Peyer's patch (tissue), 4 donors: ENCODE measurements at regions not wholly inside any gene's neighbourhood (a gene's known extent, or its start where the extent isn't known, plus 50 kb on each side); places are given as distances from the start of the nearest gene placed in this dataset.
A peak's percentile ranks its signal among the peaks of the same experiment; 100 is the strongest.
"Not testable (repeated sequence)": the region's sequence is repeated elsewhere in the genome, so short reads cannot be mapped to it uniquely, and the experiment has no call there.

Experiments used
- DNase-seq, 3 donors: peaks; one replicate each; pipeline ENCODE4 v3.0.0-alpha.2; 2017 to 2019
- H3K27ac ChIP-seq, 4 donors: fragments of 200-600 bp; sonication (generic); one replicate each; pipeline ENCODE4 v1.5.1; 2016 to 2019
- H3K27me3 ChIP-seq, 2 donors: fragments of 200-600 bp; sonication (generic); one replicate each; pipeline ENCODE4 v1.5.1; 2019
- H3K36me3 ChIP-seq, 3 donors: fragments of 200-600 bp; sonication (generic); one replicate each; pipeline ENCODE4 v1.5.1; 2016 to 2019
- H3K4me1 ChIP-seq, 4 donors: fragments of 200-600 bp; sonication (generic); one replicate each; pipeline ENCODE4 v1.5.1; 2016 to 2019
- H3K4me3 ChIP-seq, 4 donors: fragments of 200-600 bp; sonication (generic); 1 replicate in 3 of 4; 2 replicates in 1 of 4; pipeline ENCODE4 v1.5.1; 2016 to 2019; ENCODE audit warnings: mild to moderate bottlenecking in 1 of 4
- H3K9me3 ChIP-seq, 4 donors: fragments of 200-600 bp; sonication (generic); one replicate each; pipeline ENCODE4 v1.5.1; 2016 to 2019; ENCODE audit warnings: mild to moderate bottlenecking in 1 of 4
- CTCF ChIP-seq, 6 experiments: fragments of 450-650 bp in 4 of 6; fragments of 200-600 bp in 2 of 6; sonication (generic) in 1 of 6; IDR thresholded peaks; one replicate each; pipeline ENCODE4 v1.5.1; 2017 to 2019; ENCODE audit warnings: antibody characterized with exemption in 6 of 6, mild to moderate bottlenecking in 3 of 6, moderate library complexity in 1 of 6
- POLR2A ChIP-seq, 2 donors: fragments of 450-650 bp; IDR thresholded peaks; one replicate each; pipeline ENCODE4 v1.5.1; 2017; ENCODE audit warnings: antibody characterized with exemption in 2 of 2, mild to moderate bottlenecking in 2 of 2, moderate library complexity in 2 of 2

GRCh38 chr18:961644-962355 lies 57.1 kb downstream of the ADCYAP1 start:
- Histone ChIP-seq H3K4me3 (peak overlapping the region in 1 of 4 donors; percentile 15), H3K9me3 (no peaks in the 10 kb centered on the region), H3K27me3 (no peaks in the 10 kb centered on the region), H3K4me1 (no peaks in the 10 kb centered on the region), H3K36me3 (no peaks in the 10 kb centered on the region), H3K27ac (no peak overlapping the region)
- peak; percentile 54 to 78 (median 70) for TF ChIP-seq CTCF (IDR thresholded peaks at IDR 0.05)
- no peak for TF ChIP-seq POLR2A (IDR thresholded peaks at IDR 0.05)
- DNase-seq: peak in 1 of 3 donors; percentile 62

- Histone ChIP-seq H3K36me3 (no peaks in the 10 kb centered on the region), H3K27me3 (no peaks in the 10 kb centered on the region), H3K4me3 (no peak overlapping the region), H3K9me3 (no peaks in the 10 kb centered on the region), H3K4me1 (no peaks in the 10 kb centered on the region), H3K27ac (no peak overlapping the region)
- TF ChIP-seq POLR2A (IDR thresholded peaks at IDR 0.05) (no peak), CTCF (IDR thresholded peaks at IDR 0.05) (no peak)
- DNase-seq: no peak
These were observed 58.6 kb downstream of the ADCYAP1 start for GRCh38 chr18:963276-963675.

- Histone ChIP-seq H3K9me3 (no peaks in the 10 kb centered on the region), H3K4me1 (no peaks in the 10 kb centered on the region), H3K27me3 (no peaks in the 10 kb centered on the region), H3K36me3 (no peaks in the 10 kb centered on the region), H3K4me3 (no peak overlapping the region), H3K27ac (no peak overlapping the region)
- DNase-seq: no peak
- TF ChIP-seq POLR2A (IDR thresholded peaks at IDR 0.05) (no peak), CTCF (IDR thresholded peaks at IDR 0.05) (no peak)
These were observed 61.5 kb downstream of the ADCYAP1 start for GRCh38 chr18:965921-966758.

- no peak overlapping the region for H3K4me3 ChIP-seq
- no peaks in the 10 kb centered on the region for H3K4me1 ChIP-seq
- no peaks in the 10 kb centered on the region for H3K27me3 ChIP-seq
- no peak for TF ChIP-seq CTCF (IDR thresholded peaks at IDR 0.05)
- TF ChIP-seq POLR2A (IDR thresholded peaks at IDR 0.05): no peak
- no peaks in the 10 kb centered on the region for H3K36me3 ChIP-seq
- H3K9me3 ChIP-seq: no peaks in the 10 kb centered on the region
- DNase-seq: no peak
- no peak overlapping the region for H3K27ac ChIP-seq
These were observed 62.3 kb downstream of the ADCYAP1 start for GRCh38 chr18:966759-967576.

GRCh38 chr18:968910-969309 lies 64.2 kb downstream of the ADCYAP1 start:
- DNase-seq: not testable (repeated sequence)

GRCh38 chr18:969311-969710 lies 64.6 kb downstream of the ADCYAP1 start:
- not testable (repeated sequence) for H3K9me3 ChIP-seq, H3K4me3 ChIP-seq, H3K27ac ChIP-seq, H3K36me3 ChIP-seq, H3K27me3 ChIP-seq, H3K4me1 ChIP-seq, DNase-seq

More at GRCh38 chr18:968910-969309, 64.2 kb downstream of the ADCYAP1 start:
- H3K27ac ChIP-seq, H3K4me1 ChIP-seq, H3K27me3 ChIP-seq, H3K9me3 ChIP-seq, H3K36me3 ChIP-seq, H3K4me3 ChIP-seq: not testable (repeated sequence)

- not testable (repeated sequence) for H3K27ac ChIP-seq, H3K36me3 ChIP-seq, H3K4me1 ChIP-seq, DNase-seq, H3K27me3 ChIP-seq, H3K9me3 ChIP-seq, H3K4me3 ChIP-seq
These were observed 69.9 kb downstream of the ADCYAP1 start for GRCh38 chr18:974606-975005.

GRCh38 chr18:976393-977128 lies 71.9 kb downstream of the ADCYAP1 start:
- not testable (repeated sequence) for H3K4me3 ChIP-seq, DNase-seq, H3K36me3 ChIP-seq, H3K9me3 ChIP-seq, H3K27me3 ChIP-seq, H3K4me1 ChIP-seq, H3K27ac ChIP-seq

GRCh38 chr18:977327-977726 lies 72.7 kb downstream of the ADCYAP1 start:
- H3K4me1 ChIP-seq, DNase-seq, H3K4me3 ChIP-seq, H3K27me3 ChIP-seq, H3K36me3 ChIP-seq, H3K27ac ChIP-seq, H3K9me3 ChIP-seq: not testable (repeated sequence)
